ENCODE measurements at regions not wholly inside any gene's neighbourhood (a gene's known extent, or its start where the extent isn't known, plus 50 kb on each side); places are given as distances from the start of the nearest gene placed in this dataset.

DNA sequence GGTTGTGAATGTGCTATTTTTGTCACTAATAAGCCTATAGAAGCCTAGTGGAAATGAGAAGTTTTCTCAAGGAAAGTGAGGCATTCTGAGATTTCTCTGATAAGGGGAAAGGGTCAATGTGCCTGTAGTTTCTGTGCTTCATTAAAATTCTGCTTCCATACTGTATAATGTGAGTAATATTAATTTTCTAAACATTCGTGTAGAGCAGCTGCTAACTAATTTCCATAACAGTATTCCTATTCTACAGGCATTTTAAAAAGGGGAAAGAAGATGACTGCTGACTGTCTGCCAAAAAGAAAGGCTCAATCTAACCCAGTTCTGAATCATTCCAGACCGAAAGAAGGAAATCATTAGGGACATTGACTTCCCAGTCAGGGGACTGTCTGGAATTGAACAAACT is 293.3 kb upstream of the TMPO start:
- no peaks in the 10 kb centered on the region for H4K20me1 ChIP-seq (ENCODE audit: insufficient read depth, low read length)
- H3K27me3 ChIP-seq (replicated peaks; ENCODE audit: insufficient read depth, low read length): no peaks in the 10 kb centered on the region
- no peaks in the 10 kb centered on the region for H3K9me3 ChIP-seq (replicated peaks; ENCODE audit: insufficient read depth, low read length)
- peaks cover 23% of the 10 kb centered on the region for H3K4me1 ChIP-seq (ENCODE audit: low read length)
- H3K27ac ChIP-seq (ENCODE audit: low read length): no peak overlapping the region
- H2AFZ ChIP-seq (ENCODE audit: low read length): no peak overlapping the region
- no peak for TF ChIP-seq EZH2phosphoT487 (IDR thresholded peaks at IDR 0.05; ENCODE audit: low read length)
- TF ChIP-seq EZH2 (optimal IDR thresholded peaks at IDR 0.05; ENCODE audit: low read depth, low read length): no peak
- TF ChIP-seq, protein P1, sequence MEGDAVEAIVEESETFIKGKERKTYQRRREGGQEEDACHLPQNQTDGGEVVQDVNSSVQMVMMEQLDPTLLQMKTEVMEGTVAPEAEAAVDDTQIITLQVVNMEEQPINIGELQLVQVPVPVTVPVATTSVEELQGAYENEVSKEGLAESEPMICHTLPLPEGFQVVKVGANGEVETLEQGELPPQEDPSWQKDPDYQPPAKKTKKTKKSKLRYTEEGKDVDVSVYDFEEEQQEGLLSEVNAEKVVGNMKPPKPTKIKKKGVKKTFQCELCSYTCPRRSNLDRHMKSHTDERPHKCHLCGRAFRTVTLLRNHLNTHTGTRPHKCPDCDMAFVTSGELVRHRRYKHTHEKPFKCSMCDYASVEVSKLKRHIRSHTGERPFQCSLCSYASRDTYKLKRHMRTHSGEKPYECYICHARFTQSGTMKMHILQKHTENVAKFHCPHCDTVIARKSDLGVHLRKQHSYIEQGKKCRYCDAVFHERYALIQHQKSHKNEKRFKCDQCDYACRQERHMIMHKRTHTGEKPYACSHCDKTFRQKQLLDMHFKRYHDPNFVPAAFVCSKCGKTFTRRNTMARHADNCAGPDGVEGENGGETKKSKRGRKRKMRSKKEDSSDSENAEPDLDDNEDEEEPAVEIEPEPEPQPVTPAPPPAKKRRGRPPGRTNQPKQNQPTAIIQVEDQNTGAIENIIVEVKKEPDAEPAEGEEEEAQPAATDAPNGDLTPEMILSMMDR (IDR thresholded peaks at IDR 0.05; ENCODE audit: low read length): no peak
- no peaks in the 10 kb centered on the region for H3K36me3 ChIP-seq (replicated peaks; ENCODE audit: insufficient read depth, low read length)
- peaks cover 10% of the 10 kb centered on the region for H3F3A ChIP-seq (ENCODE audit: insufficient read depth, low read length)
- no peak overlapping the region for H3K4me2 ChIP-seq (ENCODE audit: low read depth, low read length)
- H3K4me3 ChIP-seq (ENCODE audit: low read length): no peak overlapping the region
- no peak for DNase-seq
- H3K79me2 ChIP-seq (ENCODE audit: low read length): no peaks in the 10 kb centered on the region
- no peaks in the 10 kb centered on the region for H3K9me2 ChIP-seq (replicated peaks; ENCODE audit: insufficient read depth, low read length)
- H3K9ac ChIP-seq (ENCODE audit: low read length): no peak overlapping the region

- H3K9ac ChIP-seq (ENCODE audit: low read length): no peak overlapping the region; the same call in 1 of the 2 replicates
- no peaks in the 10 kb centered on the region for H4K20me1 ChIP-seq (ENCODE audit: insufficient read depth, low read length)
- no peaks in the 10 kb centered on the region for H3K27me3 ChIP-seq (replicated peaks; ENCODE audit: insufficient read depth, low read length)
- H3K9me3 ChIP-seq (replicated peaks; ENCODE audit: insufficient read depth, low read length): no peaks in the 10 kb centered on the region
- H3K27ac ChIP-seq (ENCODE audit: low read length): peak overlapping the region; percentile 44; the same call in 1 of the 2 replicates
- no peaks in the 10 kb centered on the region for H3K36me3 ChIP-seq (replicated peaks; ENCODE audit: insufficient read depth, low read length)
- peak; percentile 84 for DNase-seq
- H3K79me2 ChIP-seq (ENCODE audit: low read length): no peaks in the 10 kb centered on the region
- peak overlapping the region; percentile 17; the same call in 1 of the 2 replicates for H2AFZ ChIP-seq (ENCODE audit: low read length)
- TF ChIP-seq EZH2 (optimal IDR thresholded peaks at IDR 0.05; ENCODE audit: low read depth, low read length): no peak
- no peak for TF ChIP-seq EZH2phosphoT487 (IDR thresholded peaks at IDR 0.05; ENCODE audit: low read length)
- TF ChIP-seq, protein P1 (IDR thresholded peaks at IDR 0.05; ENCODE audit: low read length): no peak
- peak overlapping the region; percentile 66 for H3K4me2 ChIP-seq (ENCODE audit: low read depth, low read length)
- H3K4me1 ChIP-seq (ENCODE audit: low read length): peaks cover 23% of the 10 kb centered on the region
- H3K9me2 ChIP-seq (replicated peaks; ENCODE audit: insufficient read depth, low read length): no peaks in the 10 kb centered on the region
- H3F3A ChIP-seq (ENCODE audit: insufficient read depth, low read length): peaks cover 10% of the 10 kb centered on the region
- H3K4me3 ChIP-seq (ENCODE audit: low read length): peak overlapping the region; percentile 12; the same call in 1 of the 2 replicates
Observed at GRCh38 chr12:98224584-98225221, 290.7 kb upstream of the TMPO start.

DNA sequence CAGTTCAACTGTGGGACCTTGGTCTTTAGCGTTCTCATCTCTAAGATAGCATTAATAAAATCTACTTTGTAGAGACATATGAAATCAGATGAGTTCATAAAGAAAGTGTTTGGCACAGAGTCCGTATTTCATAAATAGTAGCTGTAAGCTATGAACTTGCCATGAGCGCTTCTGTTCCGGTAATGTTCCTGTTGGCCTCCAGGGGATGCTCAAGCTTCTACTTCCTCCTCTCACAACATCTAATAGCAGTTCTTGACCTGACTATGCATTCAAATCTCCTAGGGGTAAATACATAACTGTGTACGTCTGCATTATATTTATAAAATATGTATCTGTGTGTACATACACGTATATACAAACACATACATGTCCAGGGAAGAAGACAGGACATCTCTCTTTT is 288.2 kb upstream of the TMPO start:
- peaks cover 10% of the 10 kb centered on the region for H3F3A ChIP-seq (ENCODE audit: insufficient read depth, low read length)
- peaks cover 23% of the 10 kb centered on the region for H3K4me1 ChIP-seq (ENCODE audit: low read length)
- H4K20me1 ChIP-seq (ENCODE audit: insufficient read depth, low read length): no peaks in the 10 kb centered on the region
- H3K79me2 ChIP-seq (ENCODE audit: low read length): no peaks in the 10 kb centered on the region
- H3K27ac ChIP-seq (ENCODE audit: low read length): no peak overlapping the region
- TF ChIP-seq EZH2phosphoT487 (IDR thresholded peaks at IDR 0.05; ENCODE audit: low read length): no peak
- TF ChIP-seq EZH2 (optimal IDR thresholded peaks at IDR 0.05; ENCODE audit: low read depth, low read length): no peak
- DNase-seq: no peak
- no peaks in the 10 kb centered on the region for H3K9me3 ChIP-seq (replicated peaks; ENCODE audit: insufficient read depth, low read length)
- H3K9ac ChIP-seq (ENCODE audit: low read length): no peak overlapping the region
- no peaks in the 10 kb centered on the region for H3K9me2 ChIP-seq (replicated peaks; ENCODE audit: insufficient read depth, low read length)
- H3K36me3 ChIP-seq (replicated peaks; ENCODE audit: insufficient read depth, low read length): no peaks in the 10 kb centered on the region
- H3K4me2 ChIP-seq (ENCODE audit: low read depth, low read length): no peak overlapping the region
- H3K27me3 ChIP-seq (replicated peaks; ENCODE audit: insufficient read depth, low read length): no peaks in the 10 kb centered on the region
- no peak overlapping the region for H2AFZ ChIP-seq (ENCODE audit: low read length)
- no peak overlapping the region for H3K4me3 ChIP-seq (ENCODE audit: low read length)
